Activated T-helper 2 cell treated with anti-CD3 and anti-CD28 coated beads, Interferon-gamma antibody, Interleukin-2, Interleukin-4, amounts not matched to agents 10 μg/mL and 5 μg/mL and 100 μg/mL, durations not matched to agents 14 hours and 24 hours and 36 hours (primary cell): ENCODE measurements at regions not wholly inside any gene's neighbourhood (a gene's known extent, or its start where the extent isn't known, plus 50 kb on each side); places are given as distances from the start of the nearest gene placed in this dataset.
"Not testable (repeated sequence)": the region's sequence is repeated elsewhere in the genome, so short reads cannot be mapped to it uniquely, and the experiment has no call there.

ENCODE experiments used
- DNase-seq: peaks from one replicate; pipeline ENCODE4 v3.0.0; 2021; ENCODE audit warnings: low spot score
- H3K27ac Mint-ChIP-seq: one replicate; pipeline ENCODE4 v1.8.0; 2021; ENCODE audit warnings: mixed read lengths
- H3K27me3 Mint-ChIP-seq: one replicate; pipeline ENCODE4 v1.8.0; 2021; ENCODE audit warnings: low read depth, mixed read lengths
- H3K36me3 Mint-ChIP-seq: one replicate; pipeline ENCODE4 v1.8.0; 2021; ENCODE audit warnings: low read depth, mixed read lengths
- H3K4me1 Mint-ChIP-seq: one replicate; pipeline ENCODE4 v1.8.0; 2021; ENCODE audit warnings: low read depth, mixed read lengths
- H3K4me3 Mint-ChIP-seq: one replicate; pipeline ENCODE4 v1.8.0; 2021; ENCODE audit warnings: low read depth, mild to moderate bottlenecking, moderate library complexity, mixed read lengths
- H3K9me3 Mint-ChIP-seq: one replicate; pipeline ENCODE4 v1.8.0; 2021; ENCODE audit warnings: mixed read lengths
- intact Hi-C: fragments of 100-400 bp; cut with micrococcal nuclease; formaldehyde crosslinking; loops from one replicate; pipeline ENCODE4 v1.15.1; 2023

GRCh38 chr13:61358599-61358998 lies 57.0 kb downstream of the PCDH20 start:
- H3K9me3 Mint-ChIP-seq: peaks cover 21% of the 10 kb centered on the region
- H3K36me3 Mint-ChIP-seq: no peaks in the 10 kb centered on the region
- intact Hi-C loops: no loop called here
- no peak for DNase-seq
- H3K4me3 Mint-ChIP-seq: no peak overlapping the region
- H3K27me3 Mint-ChIP-seq: no peaks in the 10 kb centered on the region
- no peak overlapping the region for H3K27ac Mint-ChIP-seq
- H3K4me1 Mint-ChIP-seq: no peaks in the 10 kb centered on the region

- Mint-ChIP-seq H3K4me1 (no peaks in the 10 kb centered on the region), H3K27ac (no peak overlapping the region), H3K4me3 (no peak overlapping the region), H3K9me3 (peaks cover 23% of the 10 kb centered on the region), H3K27me3 (no peaks in the 10 kb centered on the region), H3K36me3 (no peaks in the 10 kb centered on the region)
- DNase-seq: no peak
- intact Hi-C loops: no loop called here
Observed at GRCh38 chr13:61350341-61350740, 65.3 kb downstream of the PCDH20 start.

GRCh38 chr13:61339054-61339621 lies 76.5 kb downstream of the PCDH20 start:
- Mint-ChIP-seq H3K9me3 (peaks cover 26% of the 10 kb centered on the region), H3K27me3 (no peaks in the 10 kb centered on the region), H3K4me1 (no peaks in the 10 kb centered on the region), H3K27ac (no peak overlapping the region), H3K36me3 (no peaks in the 10 kb centered on the region), H3K4me3 (no peak overlapping the region)
- intact Hi-C loops: no loop called here
- no peak for DNase-seq

GRCh38 chr13:61316647-61317046 lies 99.0 kb downstream of the PCDH20 start:
- peaks cover 32% of the 10 kb centered on the region for H3K9me3 Mint-ChIP-seq
- no peak overlapping the region for H3K4me3 Mint-ChIP-seq
- intact Hi-C loops: no loop called here
- H3K36me3 Mint-ChIP-seq: no peaks in the 10 kb centered on the region
- DNase-seq: no peak
- H3K27ac Mint-ChIP-seq: no peak overlapping the region
- H3K4me1 Mint-ChIP-seq: no peaks in the 10 kb centered on the region
- no peaks in the 10 kb centered on the region for H3K27me3 Mint-ChIP-seq

GRCh38 chr13:61294467-61295191 lies 121.0 kb downstream of the PCDH20 start:
- Mint-ChIP-seq H3K9me3 (peaks cover 17% of the 10 kb centered on the region), H3K27me3 (no peaks in the 10 kb centered on the region), H3K4me1 (no peaks in the 10 kb centered on the region), H3K36me3 (no peaks in the 10 kb centered on the region), H3K27ac (no peak overlapping the region), H3K4me3 (no peak overlapping the region)
- intact Hi-C loops: no loop called here
- DNase-seq: no peak

GRCh38 chr13:61286148-61286745 lies 129.4 kb downstream of the PCDH20 start:
- H3K27me3 Mint-ChIP-seq: no peaks in the 10 kb centered on the region
- H3K36me3 Mint-ChIP-seq: no peaks in the 10 kb centered on the region
- H3K4me3 Mint-ChIP-seq: no peak overlapping the region
- DNase-seq: no peak
- no peak overlapping the region for H3K27ac Mint-ChIP-seq
- peaks cover 13% of the 10 kb centered on the region for H3K9me3 Mint-ChIP-seq
- intact Hi-C loops: no loop called here
- no peaks in the 10 kb centered on the region for H3K4me1 Mint-ChIP-seq

- intact Hi-C loops: no loop called here
- DNase-seq: no peak
- H3K27me3 Mint-ChIP-seq: no peaks in the 10 kb centered on the region
- H3K9me3 Mint-ChIP-seq: peaks cover 18% of the 10 kb centered on the region
- no peaks in the 10 kb centered on the region for H3K4me1 Mint-ChIP-seq
- H3K4me3 Mint-ChIP-seq: no peak overlapping the region
- H3K36me3 Mint-ChIP-seq: no peaks in the 10 kb centered on the region
- no peak overlapping the region for H3K27ac Mint-ChIP-seq
Observed at GRCh38 chr13:61277586-61278276, 137.9 kb downstream of the PCDH20 start.

- intact Hi-C loops: no loop called here
- no peak for DNase-seq
- Mint-ChIP-seq H3K4me3 (no peak overlapping the region), H3K9me3 (peaks cover 18% of the 10 kb centered on the region), H3K27me3 (no peaks in the 10 kb centered on the region), H3K4me1 (no peaks in the 10 kb centered on the region), H3K36me3 (no peaks in the 10 kb centered on the region), H3K27ac (no peak overlapping the region)
Observed at GRCh38 chr13:61277088-61277487, 138.6 kb downstream of the PCDH20 start.

GRCh38 chr13:61276401-61276800 lies 139.2 kb downstream of the PCDH20 start:
- Mint-ChIP-seq H3K4me1 (no peaks in the 10 kb centered on the region), H3K27ac (no peak overlapping the region), H3K36me3 (no peaks in the 10 kb centered on the region), H3K4me3 (no peak overlapping the region), H3K27me3 (no peaks in the 10 kb centered on the region), H3K9me3 (peaks cover 18% of the 10 kb centered on the region)
- intact Hi-C loops: no loop called here
- DNase-seq: no peak

GRCh38 chr13:61275736-61276135 lies 139.9 kb downstream of the PCDH20 start:
- H3K27me3 Mint-ChIP-seq: no peaks in the 10 kb centered on the region
- intact Hi-C loops: no loop called here
- H3K9me3 Mint-ChIP-seq: peaks cover 25% of the 10 kb centered on the region
- H3K27ac Mint-ChIP-seq: no peak overlapping the region
- no peak for DNase-seq
- no peak overlapping the region for H3K4me3 Mint-ChIP-seq
- no peaks in the 10 kb centered on the region for H3K36me3 Mint-ChIP-seq
- H3K4me1 Mint-ChIP-seq: no peaks in the 10 kb centered on the region

- Mint-ChIP-seq H3K9me3 (peaks cover 30% of the 10 kb centered on the region), H3K4me1 (no peaks in the 10 kb centered on the region), H3K4me3 (no peak overlapping the region), H3K27ac (no peak overlapping the region), H3K36me3 (no peaks in the 10 kb centered on the region), H3K27me3 (no peaks in the 10 kb centered on the region)
- intact Hi-C loops: no loop called here
- DNase-seq: no peak
Observed at GRCh38 chr13:61275251-61275650, 140.4 kb downstream of the PCDH20 start.

- H3K27me3 Mint-ChIP-seq, intact Hi-C loops, H3K4me3 Mint-ChIP-seq, DNase-seq, H3K27ac Mint-ChIP-seq, H3K36me3 Mint-ChIP-seq, H3K4me1 Mint-ChIP-seq: not testable (repeated sequence)
- peaks cover 33% of the 10 kb centered on the region for H3K9me3 Mint-ChIP-seq
Observed at GRCh38 chr13:61266896-61267295, 148.8 kb downstream of the PCDH20 start.
